HG02884 (cell line): ENCODE measurements at regions not wholly inside any gene's neighbourhood (a gene's known extent, or its start where the extent isn't known, plus 50 kb on each side); places are given as distances from the start of the nearest gene placed in this dataset.
"Not testable (repeated sequence)": the region's sequence is repeated elsewhere in the genome, so short reads cannot be mapped to it uniquely, and the experiment has no call there.

ENCODE experiments used
- ATAC-seq: cut with Tn5 transposase; IDR thresholded peaks from one replicate; pipeline ENCODE4 v1.9.1; 2021; ENCODE audit warnings: mild to moderate bottlenecking, moderate library complexity; ENCODE audit not compliant: unreplicated experiment

DNA sequence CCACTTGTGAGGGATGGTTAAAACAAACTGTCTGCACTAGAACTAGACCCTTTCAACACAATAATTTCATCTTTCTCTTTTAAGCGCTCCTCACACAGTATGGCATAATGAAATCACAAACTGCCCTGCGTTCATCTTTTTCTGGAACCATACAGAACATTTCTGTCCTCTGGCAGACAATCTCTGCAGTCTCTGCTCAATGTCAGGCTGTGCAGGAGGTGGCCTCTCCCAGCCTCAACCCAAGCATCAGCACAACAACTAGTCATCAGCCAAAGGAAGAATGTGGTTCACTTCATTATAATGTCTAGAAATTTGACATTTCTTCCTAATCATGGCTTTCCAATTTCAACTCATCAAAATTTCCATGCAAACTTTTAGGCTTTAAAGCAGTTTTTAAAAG, 125.1 kb upstream of the STARD13 start:
- no peak for ATAC-seq

DNA sequence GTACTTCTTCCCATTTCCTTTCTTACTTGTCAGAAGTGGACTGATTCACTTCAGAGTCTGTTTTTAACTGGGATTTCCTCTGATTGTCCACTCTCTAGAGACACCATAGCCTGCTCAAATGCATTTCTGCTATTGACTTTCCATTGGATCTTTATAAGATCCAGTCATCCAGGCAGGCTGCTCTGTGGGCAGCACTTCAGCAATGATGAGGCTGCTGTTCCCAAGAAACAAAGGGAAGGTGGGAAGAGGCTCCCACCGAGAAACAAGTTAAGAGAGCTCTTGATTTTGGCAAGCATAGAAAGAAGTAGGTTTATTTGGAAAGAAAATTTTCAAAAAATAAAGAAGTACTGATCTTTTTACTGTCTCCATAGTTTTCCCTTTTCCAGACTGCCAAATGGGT, 125.8 kb upstream of the STARD13 start:
- ATAC-seq = no peak

- no peak for ATAC-seq
Observed at GRCh38 chr13:33415822-33416221, 130.3 kb upstream of the STARD13 start.

- ATAC-seq = not testable (repeated sequence)
Observed at GRCh38 chr13:33418224-33418953, 132.8 kb upstream of the STARD13 start.

DNA sequence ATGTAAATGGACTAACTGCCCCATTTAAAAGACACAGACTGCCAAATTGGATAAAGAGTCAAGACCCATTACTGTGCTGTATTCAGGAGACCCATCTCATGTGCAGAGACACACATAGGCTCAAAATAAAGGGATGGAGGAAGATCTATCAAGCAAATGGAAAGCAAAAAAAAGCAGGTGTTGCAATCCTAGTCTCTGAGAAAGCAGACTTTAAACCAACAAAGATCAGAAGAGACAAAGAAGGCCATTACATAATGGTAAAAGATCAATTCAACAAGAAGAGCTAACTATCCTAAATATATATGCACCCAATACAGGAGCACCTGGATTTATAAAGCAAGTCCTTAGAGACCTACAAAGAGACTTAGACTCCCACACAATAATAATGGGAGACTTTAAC, 134.6 kb upstream of the STARD13 start:
- ATAC-seq = not testable (repeated sequence)

DNA sequence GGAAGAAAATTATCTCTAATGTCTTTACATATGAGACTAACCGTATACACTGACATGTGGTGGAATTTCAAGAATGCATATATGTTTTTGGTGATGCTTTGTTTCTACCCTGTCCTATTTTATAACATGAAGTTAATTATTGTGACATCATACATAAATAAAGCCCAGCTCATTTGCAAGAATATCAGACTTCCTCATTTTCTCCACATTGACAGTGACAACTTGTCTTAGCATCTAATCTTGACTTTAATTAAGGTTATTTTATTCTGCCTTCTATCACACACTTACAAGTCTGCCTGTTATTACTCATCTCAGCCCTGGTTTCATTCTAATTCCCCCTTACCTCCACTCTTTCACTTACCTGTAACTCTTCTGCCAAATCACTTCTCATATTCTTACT, 140.6 kb upstream of the STARD13 start:
- no peak for ATAC-seq

- no peak for ATAC-seq
Observed at GRCh38 chr13:33433316-33433715, 147.8 kb upstream of the STARD13 start.

DNA sequence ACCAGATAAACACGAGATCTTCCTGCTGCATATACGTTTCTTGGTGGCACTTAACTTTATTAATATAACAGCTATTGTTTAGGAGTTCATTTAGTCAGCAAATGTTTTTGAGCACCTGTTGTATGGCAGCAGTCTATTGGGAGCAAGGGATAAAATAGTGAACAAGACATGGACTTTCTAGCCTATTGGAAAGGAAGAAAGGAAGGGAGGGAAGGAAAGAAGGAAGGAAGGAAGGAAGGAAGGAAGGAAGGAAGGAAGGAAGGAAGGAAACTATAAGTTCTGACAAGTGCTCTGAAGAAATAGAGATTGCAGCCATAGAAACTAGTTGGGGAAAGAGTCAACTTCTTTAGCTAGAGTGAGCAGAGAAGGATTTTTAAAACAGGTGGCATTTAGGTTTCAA, 149.1 kb upstream of the STARD13 start:
- ATAC-seq = no peak

- no peak for ATAC-seq
Observed at GRCh38 chr13:33435207-33435606, 149.7 kb upstream of the STARD13 start.

DNA sequence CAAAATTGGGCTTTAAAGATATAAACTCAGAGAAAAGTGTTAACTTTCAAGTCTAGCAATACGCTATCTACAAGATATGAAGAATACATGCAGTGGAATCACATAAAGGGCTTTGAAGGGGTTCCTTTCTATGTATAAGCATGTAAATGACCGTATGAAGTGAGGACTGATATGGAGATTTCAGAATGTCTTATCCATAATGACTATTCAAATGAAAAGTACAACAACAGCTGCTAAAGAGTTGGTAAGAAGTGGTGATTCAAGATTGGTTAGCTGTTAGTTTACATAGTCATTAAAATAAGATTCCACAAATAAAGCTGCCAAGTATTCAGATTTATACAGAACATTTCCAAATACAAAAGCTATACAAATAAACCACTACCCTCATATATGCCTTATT, 153.4 kb upstream of the STARD13 start:
- ATAC-seq = no peak

DNA sequence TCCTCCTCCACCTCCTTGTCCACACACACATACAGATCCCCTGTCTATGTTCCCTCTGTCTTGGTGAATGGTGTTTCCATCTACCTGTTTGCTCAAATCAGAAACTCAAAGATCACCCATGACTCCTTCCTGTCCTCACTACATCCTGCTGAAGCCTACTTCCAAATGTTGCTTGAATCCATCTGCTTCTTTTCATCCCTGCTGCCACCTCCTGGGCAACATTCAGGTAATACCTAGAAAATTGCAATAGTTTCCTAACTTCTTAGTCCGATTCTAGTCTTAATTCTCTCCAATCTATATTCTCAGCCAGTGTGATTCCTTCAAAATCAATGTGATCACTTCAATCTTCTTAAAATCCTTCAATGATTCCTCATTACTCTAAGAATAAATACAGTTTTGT, 155.5 kb upstream of the STARD13 start:
- no peak for ATAC-seq

DNA sequence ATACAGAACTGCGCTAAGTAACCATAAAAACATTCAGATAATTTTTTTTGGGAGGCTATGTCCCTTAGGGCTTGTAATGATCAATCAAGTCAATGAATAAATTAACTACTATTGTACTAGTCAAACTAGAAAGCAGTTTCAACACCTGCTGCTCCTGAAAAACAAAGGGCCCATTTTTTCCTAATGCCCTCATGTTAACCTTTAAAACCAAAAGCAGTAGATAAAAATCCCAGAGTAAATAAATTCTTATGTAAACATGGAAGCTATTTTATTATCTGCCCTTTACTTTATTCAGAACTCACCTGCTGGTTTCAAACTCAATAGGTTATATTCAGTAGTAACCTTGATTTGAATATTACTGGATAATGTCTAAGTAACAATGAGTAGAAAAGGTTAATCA, 159.5 kb upstream of the STARD13 start:
- ATAC-seq = no peak

- ATAC-seq = no peak
Observed at GRCh38 chr13:33445476-33445875, 159.9 kb upstream of the STARD13 start.

- ATAC-seq = no peak
Observed at GRCh38 chr13:33446821-33447725, 161.5 kb upstream of the STARD13 start.

- ATAC-seq = no peak
Observed at GRCh38 chr13:33448889-33449288, 163.3 kb upstream of the STARD13 start.

- ATAC-seq = no peak
Observed at GRCh38 chr13:33450956-33451709, 165.6 kb upstream of the STARD13 start.

- no peak for ATAC-seq
Observed at GRCh38 chr13:33452873-33453517, 167.4 kb upstream of the STARD13 start.

- no peak for ATAC-seq
Observed at GRCh38 chr13:33453936-33454335, 168.4 kb upstream of the STARD13 start.

GRCh38 chr13:33454844-33455705, 169.5 kb upstream of the STARD13 start:
- no peak for ATAC-seq

DNA sequence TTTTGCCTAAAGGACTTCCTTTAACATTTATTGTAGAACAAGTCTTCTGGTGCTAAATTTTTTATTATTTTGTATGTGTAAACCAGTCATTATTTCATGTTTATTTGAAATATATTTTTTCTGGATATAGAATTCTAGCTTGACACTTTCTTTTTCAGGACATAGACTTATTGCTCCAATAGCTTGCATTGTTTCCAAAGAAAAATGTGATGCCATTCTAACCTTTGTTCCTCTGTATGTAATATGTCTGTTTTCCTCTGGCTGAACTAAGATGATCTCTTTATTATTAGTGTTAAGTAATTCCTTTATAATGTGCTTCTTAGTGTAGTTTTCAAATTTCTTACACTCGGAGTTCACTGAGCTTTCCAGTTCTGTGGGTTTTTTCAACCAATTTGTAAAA, 174.1 kb upstream of the STARD13 start:
- ATAC-seq = no peak
